Endothelial cell of umbilical vein (primary cell): ENCODE measurements at regions not wholly inside any gene's neighbourhood (a gene's known extent, or its start where the extent isn't known, plus 50 kb on each side); places are given as distances from the start of the nearest gene placed in this dataset.

Experiments
- CTCF ChIP-seq, 2 donors: IDR thresholded peaks; 1 replicate in 1 of 2; 2 replicates in 1 of 2; pipeline ENCODE4 v1.5.1; 2011; ENCODE audit warnings: low read length in 2 of 2, mild to moderate bottlenecking in 2 of 2, moderate library complexity in 2 of 2, control low read depth in 1 of 2, inconsistent platforms in 1 of 2, low read depth in 1 of 2; ENCODE audit not compliant: insufficient read depth in 1 of 2; ENCODE audit errors: extremely low read depth in 1 of 2
- EZH2 ChIP-seq: IDR thresholded peaks from 2 replicates; pipeline ENCODE4 v1.6.1; 2012; ENCODE audit warnings: borderline replicate concordance, low read depth, mild to moderate bottlenecking, moderate library complexity, low read length, inconsistent platforms; ENCODE audit not compliant: severe bottlenecking
- MAX ChIP-seq: IDR thresholded peaks from 2 replicates; pipeline ENCODE4 v1.6.1; 2011; ENCODE audit not compliant: insufficient read depth, insufficient read length
- MYC ChIP-seq: IDR thresholded peaks from one replicate; pipeline ENCODE4 v1.6.1; 2011; ENCODE audit warnings: mild to moderate bottlenecking, low read depth, low read length
- POLR2A ChIP-seq: IDR thresholded peaks from 2 replicates; pipeline ENCODE4 v1.6.1; 2012; ENCODE audit warnings: low read depth, mild to moderate bottlenecking, control low read depth, low read length
- POLR2AphosphoS5 ChIP-seq: IDR thresholded peaks from 2 replicates; pipeline ENCODE4 v1.6.1; 2012; ENCODE audit warnings: low read depth, mild to moderate bottlenecking, control low read depth, low read length, moderate library complexity; ENCODE audit not compliant: insufficient read depth

GRCh38 chr10:118940386-118940785 is 89.1 kb upstream of the NANOS1 start:
- TF ChIP-seq CTCF (IDR thresholded peaks at IDR 0.05; ENCODE audit: extremely low read depth in 1 of 2, insufficient read depth in 1 of 2, low read depth in 1 of 2, low read length in 2 of 2) = no peak
- no peak for TF ChIP-seq POLR2A
- no peak for TF ChIP-seq EZH2
- no peak for TF ChIP-seq MYC
- TF ChIP-seq POLR2AphosphoS5 = no peak
- no peak for TF ChIP-seq MAX
